GM23248 (cell line): ENCODE measurements at regions not wholly inside any gene's neighbourhood (a gene's known extent, or its start where the extent isn't known, plus 50 kb on each side); places are given as distances from the start of the nearest gene placed in this dataset.

Experiments used
- DNase-seq: peaks from one replicate; pipeline ENCODE4 v3.0.0-alpha.2; 2015
- H2AFZ ChIP-seq: fragments of 200-600 bp; sonication (generic); 2 replicates; pipeline ENCODE4 v1.6.1; 2016; ENCODE audit warnings: antibody characterized with exemption
- H3F3A ChIP-seq: fragments of 200-600 bp; sonication (generic); 2 replicates; pipeline ENCODE4 v1.6.1; 2016; ENCODE audit warnings: mild to moderate bottlenecking, antibody characterized with exemption, mixed run types; ENCODE audit not compliant: insufficient read depth
- H3K27ac ChIP-seq: fragments of 200-600 bp; sonication (generic); 2 replicates; pipeline ENCODE4 v1.5.1; 2016; ENCODE audit warnings: mild to moderate bottlenecking
- H3K27me3 ChIP-seq: fragments of 200-600 bp; sonication (generic); replicated peaks from 2 replicates; pipeline ENCODE4 v1.6.1; 2016; ENCODE audit warnings: mild to moderate bottlenecking; ENCODE audit not compliant: insufficient read depth
- H3K36me3 ChIP-seq: fragments of 200-600 bp; sonication (generic); 2 replicates; pipeline ENCODE4 v1.6.1; 2016; ENCODE audit warnings: low read depth, mild to moderate bottlenecking
- H3K4me1 ChIP-seq: fragments of 200-600 bp; sonication (generic); 2 replicates; pipeline ENCODE4 v1.6.1; 2016; ENCODE audit warnings: mild to moderate bottlenecking; ENCODE audit not compliant: insufficient read depth
- H3K4me2 ChIP-seq: fragments of 200-600 bp; sonication (generic); one replicate; pipeline ENCODE4 v1.6.1; 2016; ENCODE audit warnings: mild to moderate bottlenecking; ENCODE audit not compliant: unreplicated experiment
- H3K4me3 ChIP-seq: fragments of 200-600 bp; sonication (generic); 2 replicates; pipeline ENCODE4 v1.5.1; 2016; ENCODE audit warnings: mild to moderate bottlenecking
- H3K79me2 ChIP-seq: fragments of 200-600 bp; sonication (generic); 2 replicates; pipeline ENCODE4 v1.6.1; 2016; ENCODE audit warnings: mild to moderate bottlenecking; ENCODE audit not compliant: insufficient read depth
- H3K9ac ChIP-seq: fragments of 200-600 bp; sonication (generic); 2 replicates; pipeline ENCODE4 v1.6.1; 2016; ENCODE audit warnings: mild to moderate bottlenecking
- H3K9me2 ChIP-seq: fragments of 200-600 bp; sonication (generic); 2 replicates; pipeline ENCODE4 v1.6.1; 2016; ENCODE audit warnings: mixed run types, mild to moderate bottlenecking, moderate library complexity; ENCODE audit not compliant: insufficient read depth
- H3K9me3 ChIP-seq: fragments of 200-600 bp; sonication (generic); one replicate; pipeline ENCODE4 v1.6.1; 2017; ENCODE audit warnings: low read depth
- H4K20me1 ChIP-seq: fragments of 200-600 bp; sonication (generic); 2 replicates; pipeline ENCODE4 v1.6.0; 2016; ENCODE audit not compliant: insufficient read depth
- EZH2 ChIP-seq: fragments of 200-600 bp; sonication (generic); IDR thresholded peaks from 2 replicates; pipeline ENCODE4 v1.6.1; 2018; ENCODE audit warnings: antibody characterized with exemption, mild to moderate bottlenecking; ENCODE audit not compliant: insufficient read depth, poor library complexity, severe bottlenecking
- EZH2phosphoT487 ChIP-seq: fragments of 200-600 bp; sonication (generic); IDR thresholded peaks from 2 replicates; pipeline ENCODE4 v1.6.1; 2018; ENCODE audit warnings: antibody characterized with exemption, moderate library complexity, mild to moderate bottlenecking, low read depth; ENCODE audit not compliant: insufficient read depth
- WGBS, 2 experiments: methylation state at CpG; one replicate each; pipeline ENCODE4 v1.1.6; 2015 to 2017; ENCODE audit warnings: low lambda C conversion rate in 2 of 2, low coverage in 1 of 2; ENCODE audit errors: missing lambda C conversion rate in 2 of 2; 5-methylcytosine and 5-hydroxymethylcytosine counted together
- in situ Hi-C: fragments of 300-500 bp; cut with MboI; formaldehyde crosslinking; loops from 2 replicates; pipeline ENCODE4 v1.15.0; 2020

- Histone ChIP-seq H3K9ac (no peak overlapping the region), H3K27ac (no peak overlapping the region), H3F3A (no peaks in the 10 kb centered on the region), H3K36me3 (no peaks in the 10 kb centered on the region), H3K4me1 (no peaks in the 10 kb centered on the region), H3K4me2 (no peak overlapping the region), H3K9me3 (no peaks in the 10 kb centered on the region), H4K20me1 (no peaks in the 10 kb centered on the region), H3K4me3 (no peak overlapping the region), H3K9me2 (no peaks in the 10 kb centered on the region), H3K79me2 (no peaks in the 10 kb centered on the region), H2AFZ (no peak overlapping the region), H3K27me3 (peaks cover 23% of the 10 kb centered on the region)
- TF ChIP-seq EZH2: no peak
- no peak for TF ChIP-seq EZH2phosphoT487
- WGBS, 2 experiments: 13 to 15% methylated on average over 3 of the region's 3 CpGs
- in situ Hi-C loops: no loop called here
- DNase-seq: no peak
These were observed 87.7 kb upstream of the LSM14A start for GRCh38 chr19:34084396-34085145.

GRCh38 chr19:34085336-34085735 is 87.0 kb upstream of the LSM14A start:
- Histone ChIP-seq H3K79me2 (no peaks in the 10 kb centered on the region), H3K36me3 (no peaks in the 10 kb centered on the region), H2AFZ (no peak overlapping the region), H3K27ac (no peak overlapping the region), H4K20me1 (no peaks in the 10 kb centered on the region), H3K9me3 (no peaks in the 10 kb centered on the region), H3K9me2 (no peaks in the 10 kb centered on the region), H3K9ac (no peak overlapping the region), H3K4me2 (no peak overlapping the region), H3K4me1 (no peaks in the 10 kb centered on the region), H3K4me3 (no peak overlapping the region), H3F3A (no peaks in the 10 kb centered on the region), H3K27me3 (peaks cover 23% of the 10 kb centered on the region)
- WGBS, 2 experiments: 0% methylated on average over 3 of the region's 3 CpGs
- TF ChIP-seq EZH2phosphoT487 (no peak), EZH2 (no peak)
- DNase-seq: no peak
- in situ Hi-C loops: no loop called here

GRCh38 chr19:34088292-34088691 is 84.0 kb upstream of the LSM14A start:
- Histone ChIP-seq H3K27ac (no peak overlapping the region), H3K9me3 (no peaks in the 10 kb centered on the region), H3K4me2 (no peak overlapping the region), H3K9me2 (no peaks in the 10 kb centered on the region), H4K20me1 (no peaks in the 10 kb centered on the region), H3F3A (no peaks in the 10 kb centered on the region), H3K4me3 (no peak overlapping the region), H3K27me3 (peaks cover 8% of the 10 kb centered on the region), H3K79me2 (no peaks in the 10 kb centered on the region), H3K4me1 (no peaks in the 10 kb centered on the region), H2AFZ (no peak overlapping the region), H3K9ac (no peak overlapping the region), H3K36me3 (no peaks in the 10 kb centered on the region)
- no peak for DNase-seq
- in situ Hi-C loops: no loop called here
- no peak for TF ChIP-seq EZH2
- no peak for TF ChIP-seq EZH2phosphoT487

GRCh38 chr19:34089566-34089965 is 82.7 kb upstream of the LSM14A start:
- Histone ChIP-seq H3K4me2 (no peak overlapping the region), H3K36me3 (no peaks in the 10 kb centered on the region), H3K79me2 (no peaks in the 10 kb centered on the region), H3K4me3 (no peak overlapping the region), H3K9ac (no peak overlapping the region), H4K20me1 (no peaks in the 10 kb centered on the region), H2AFZ (no peak overlapping the region), H3K9me2 (no peaks in the 10 kb centered on the region), H3F3A (no peaks in the 10 kb centered on the region), H3K27me3 (peaks cover 4% of the 10 kb centered on the region; the same call in 1 of the 2 replicates), H3K4me1 (no peaks in the 10 kb centered on the region), H3K9me3 (no peaks in the 10 kb centered on the region), H3K27ac (no peak overlapping the region)
- no peak for TF ChIP-seq EZH2phosphoT487
- TF ChIP-seq EZH2: no peak
- 40 to 42% methylated on average over 5 of the region's 5 CpGs for WGBS, 2 experiments
- in situ Hi-C loops: no loop called here
- DNase-seq: no peak
